Spleen (tissue), 7 donors: ENCODE measurements at regions not wholly inside any gene's neighbourhood (a gene's known extent, or its start where the extent isn't known, plus 50 kb on each side); places are given as distances from the start of the nearest gene placed in this dataset.

Source experiments
- POLR2A ChIP-seq, 3 donors: fragments of 450-650 bp; IDR thresholded peaks; one replicate each; pipeline ENCODE4 v1.5.1; 2017; ENCODE audit warnings: antibody characterized with exemption in 3 of 3, mild to moderate bottlenecking in 1 of 3
- POLR2AphosphoS5 ChIP-seq, 3 donors: sonication (generic); formaldehyde crosslinking; IDR thresholded peaks; one replicate each; pipeline ENCODE4 v1.5.1; 2017; ENCODE audit warnings: antibody characterized with exemption in 3 of 3
- TF ChIP-seq, protein P1 (sequence below), 11 experiments: fragments of 200-600 bp in 7 of 11; fragments of 450-650 bp in 4 of 11; sonication (generic) in 4 of 11; IDR thresholded peaks in 8 of 11; conservative IDR thresholded peaks in 3 of 11; 1 replicate in 7 of 11; 2 replicates in 4 of 11; pipeline versions ENCODE4 v1.4.0 to v1.8.0; 2016 to 2021; ENCODE audit warnings: antibody characterized with exemption in 11 of 11, inconsistent platforms in 4 of 11, mild to moderate bottlenecking in 1 of 11
- donor health status: DM: no; HTN: no; CAD: no; lungs with moderate emphysema.
- donor health status: DM: no; HTN: no; CAD: no.
- donor health status: DM: no; HTN: no; CAD: no.

GRCh38 chr5:101461455-101461854 lies 558.4 kb upstream of the ST8SIA4 start:
- TF ChIP-seq, protein P1, sequence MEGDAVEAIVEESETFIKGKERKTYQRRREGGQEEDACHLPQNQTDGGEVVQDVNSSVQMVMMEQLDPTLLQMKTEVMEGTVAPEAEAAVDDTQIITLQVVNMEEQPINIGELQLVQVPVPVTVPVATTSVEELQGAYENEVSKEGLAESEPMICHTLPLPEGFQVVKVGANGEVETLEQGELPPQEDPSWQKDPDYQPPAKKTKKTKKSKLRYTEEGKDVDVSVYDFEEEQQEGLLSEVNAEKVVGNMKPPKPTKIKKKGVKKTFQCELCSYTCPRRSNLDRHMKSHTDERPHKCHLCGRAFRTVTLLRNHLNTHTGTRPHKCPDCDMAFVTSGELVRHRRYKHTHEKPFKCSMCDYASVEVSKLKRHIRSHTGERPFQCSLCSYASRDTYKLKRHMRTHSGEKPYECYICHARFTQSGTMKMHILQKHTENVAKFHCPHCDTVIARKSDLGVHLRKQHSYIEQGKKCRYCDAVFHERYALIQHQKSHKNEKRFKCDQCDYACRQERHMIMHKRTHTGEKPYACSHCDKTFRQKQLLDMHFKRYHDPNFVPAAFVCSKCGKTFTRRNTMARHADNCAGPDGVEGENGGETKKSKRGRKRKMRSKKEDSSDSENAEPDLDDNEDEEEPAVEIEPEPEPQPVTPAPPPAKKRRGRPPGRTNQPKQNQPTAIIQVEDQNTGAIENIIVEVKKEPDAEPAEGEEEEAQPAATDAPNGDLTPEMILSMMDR (IDR thresholded peaks at IDR 0.05 in 8 of 11, conservative IDR thresholded peaks at IDR 0.05 in 3 of 11) = no peak
- TF ChIP-seq POLR2AphosphoS5 (IDR thresholded peaks at IDR 0.05) (no peak), POLR2A (IDR thresholded peaks at IDR 0.05) (no peak)
